ENCODE measurements at regions not wholly inside any gene's neighbourhood (a gene's known extent, or its start where the extent isn't known, plus 50 kb on each side); places are given as distances from the start of the nearest gene placed in this dataset.

DNA sequence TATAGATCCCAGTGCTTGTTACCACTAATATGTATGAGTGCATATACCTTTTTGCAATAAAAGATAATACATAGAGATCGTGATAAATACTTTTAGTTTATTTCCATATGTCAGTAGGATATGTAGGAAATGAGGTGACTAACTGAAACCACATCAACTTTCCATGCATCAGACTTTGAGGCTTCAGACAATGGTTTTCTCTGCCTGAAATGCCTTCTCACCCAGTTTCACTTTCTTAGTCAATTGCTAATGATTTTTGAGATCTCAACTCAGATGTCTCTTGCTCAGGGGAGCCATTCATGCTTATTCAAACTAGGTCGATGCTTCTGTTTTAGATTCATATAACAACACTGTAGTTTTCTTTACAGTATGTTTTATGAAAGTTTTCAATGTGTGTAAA is 626.6 kb upstream of the ADGRB3 start:
- DNase-seq (no peak), ATAC-seq (no peak)
- Histone ChIP-seq H3K36me3 (ENCODE audit: insufficient read depth in 1 of 2, low read depth in 1 of 2) (no peaks in the 10 kb centered on the region), H3K27me3 (ENCODE audit: insufficient read depth in 3 of 3, low read length in 2 of 3) (no peaks in the 10 kb centered on the region), H3K9me3 (no peaks in the 10 kb centered on the region), H3K27ac (no peak overlapping the region), H3K4me1 (no peaks in the 10 kb centered on the region), H3K4me3 (no peak overlapping the region)
- no peak for TF ChIP-seq CTCF (IDR thresholded peaks at IDR 0.05)
- intact Hi-C loops (cut with DNase I), result no loop called here
- WGBS, 3 donors, result 39 to 87% (median 57%) methylated on average over 2 of the region's 2 CpGs

DNA sequence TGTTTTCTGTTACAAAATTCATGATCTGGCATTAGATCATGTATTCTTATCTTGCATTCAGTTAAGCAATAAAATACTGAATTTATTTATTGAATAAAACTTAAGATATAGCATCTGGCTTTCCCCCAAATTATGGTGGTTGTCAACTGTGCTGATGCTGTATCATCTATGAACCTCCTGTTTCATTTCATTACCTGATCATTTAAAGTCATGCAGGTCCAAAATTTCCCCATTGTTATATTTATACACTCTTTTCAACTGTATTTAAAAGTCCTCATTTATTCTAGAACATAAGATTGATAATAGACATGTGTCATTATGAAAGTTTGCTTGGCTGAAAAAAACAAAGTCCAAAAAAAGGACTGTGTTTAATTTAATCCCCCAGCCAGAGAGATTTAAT is 627.4 kb upstream of the ADGRB3 start:
- Histone ChIP-seq H3K4me1 (no peaks in the 10 kb centered on the region), H3K36me3 (ENCODE audit: insufficient read depth in 1 of 2, low read depth in 1 of 2) (no peaks in the 10 kb centered on the region), H3K27me3 (ENCODE audit: insufficient read depth in 3 of 3, low read length in 2 of 3) (no peaks in the 10 kb centered on the region), H3K27ac (no peak overlapping the region), H3K9me3 (no peaks in the 10 kb centered on the region), H3K4me3 (no peak overlapping the region)
- intact Hi-C loops (cut with DNase I), result no loop called here
- DNase-seq (no peak), ATAC-seq (no peak)
- TF ChIP-seq CTCF (IDR thresholded peaks at IDR 0.05), result no peak

- H3K36me3 ChIP-seq (ENCODE audit: insufficient read depth in 1 of 2, low read depth in 1 of 2), result no peaks in the 10 kb centered on the region
- TF ChIP-seq CTCF (IDR thresholded peaks at IDR 0.05), result no peak
Observed at GRCh38 chr6:67986694-67987232, 648.3 kb upstream of the ADGRB3 start.

GRCh38 chr6:67976486-67976885 is 658.6 kb upstream of the ADGRB3 start:
- no peak for DNase-seq
- H3K4me1 ChIP-seq, result no peaks in the 10 kb centered on the region
- no peaks in the 10 kb centered on the region for H3K9me3 ChIP-seq
- intact Hi-C loops (cut with DNase I), result no loop called here
- WGBS, 3 donors, result 92 to 97% (median 93%) methylated on average over 2 of the region's 2 CpGs
- no peak overlapping the region for H3K4me3 ChIP-seq
- no peak for ATAC-seq
- no peak overlapping the region for H3K27ac ChIP-seq
- TF ChIP-seq CTCF (IDR thresholded peaks at IDR 0.05), result no peak
- no peaks in the 10 kb centered on the region for H3K27me3 ChIP-seq (ENCODE audit: insufficient read depth in 3 of 3, low read length in 2 of 3)
- H3K36me3 ChIP-seq (ENCODE audit: insufficient read depth in 1 of 2, low read depth in 1 of 2), result no peaks in the 10 kb centered on the region

More at GRCh38 chr6:67986694-67987232, 648.3 kb upstream of the ADGRB3 start:
- no peaks in the 10 kb centered on the region for H3K27me3 ChIP-seq (ENCODE audit: insufficient read depth in 3 of 3, low read length in 2 of 3)
- H3K4me1 ChIP-seq, result no peaks in the 10 kb centered on the region
- H3K27ac ChIP-seq, result no peak overlapping the region
- ATAC-seq (no peak), DNase-seq (no peak)
- no peak overlapping the region for H3K4me3 ChIP-seq
- intact Hi-C loops (cut with DNase I), result no loop called here
- H3K9me3 ChIP-seq, result no peaks in the 10 kb centered on the region

GRCh38 chr6:67974931-67975330 is 660.2 kb upstream of the ADGRB3 start:
- no peak for ATAC-seq
- intact Hi-C loops (cut with DNase I), result no loop called here
- no peak for TF ChIP-seq CTCF (IDR thresholded peaks at IDR 0.05)

More at GRCh38 chr6:67974931-67975330, 660.2 kb upstream of the ADGRB3 start:
- no peaks in the 10 kb centered on the region for H3K36me3 ChIP-seq (ENCODE audit: insufficient read depth in 1 of 2, low read depth in 1 of 2)
- no peaks in the 10 kb centered on the region for H3K4me1 ChIP-seq
- no peaks in the 10 kb centered on the region for H3K27me3 ChIP-seq (ENCODE audit: insufficient read depth in 3 of 3, low read length in 2 of 3)
- H3K4me3 ChIP-seq, result no peak overlapping the region
- DNase-seq, result no peak
- H3K27ac ChIP-seq, result no peak overlapping the region
- no peaks in the 10 kb centered on the region for H3K9me3 ChIP-seq
